GM12891 (cell line): ENCODE measurements at regions not wholly inside any gene's neighbourhood (a gene's known extent, or its start where the extent isn't known, plus 50 kb on each side); places are given as distances from the start of the nearest gene placed in this dataset.
"Not testable (repeated sequence)": the region's sequence is repeated elsewhere in the genome, so short reads cannot be mapped to it uniquely, and the experiment has no call there.

Source experiments
- PAX5 ChIP-seq: IDR thresholded peaks from 2 replicates; pipeline ENCODE4 v1.6.1; 2011; ENCODE audit warnings: low read length, moderate library complexity, mild to moderate bottlenecking; ENCODE audit not compliant: insufficient read depth, severe bottlenecking
- POLR2A ChIP-seq: IDR thresholded peaks from 2 replicates; pipeline ENCODE4 v1.6.1; 2011; ENCODE audit warnings: low read depth, low read length, control low read depth
- POLR2AphosphoS5 ChIP-seq: IDR thresholded peaks from 2 replicates; pipeline ENCODE4 v1.6.1; 2011; ENCODE audit warnings: low read depth, low read length, control low read depth
- POU2F2 ChIP-seq: IDR thresholded peaks from 2 replicates; pipeline ENCODE4 v1.6.1; 2011; ENCODE audit warnings: low read depth, mild to moderate bottlenecking, control low read depth, low read length, moderate library complexity
- SPI1 ChIP-seq: IDR thresholded peaks from 2 replicates; pipeline ENCODE4 v1.6.1; 2011; ENCODE audit warnings: low read depth, low read length, control low read depth
- TAF1 ChIP-seq: IDR thresholded peaks from 2 replicates; pipeline ENCODE4 v1.6.1; 2011; ENCODE audit warnings: low read depth, low read length, control low read depth

DNA sequence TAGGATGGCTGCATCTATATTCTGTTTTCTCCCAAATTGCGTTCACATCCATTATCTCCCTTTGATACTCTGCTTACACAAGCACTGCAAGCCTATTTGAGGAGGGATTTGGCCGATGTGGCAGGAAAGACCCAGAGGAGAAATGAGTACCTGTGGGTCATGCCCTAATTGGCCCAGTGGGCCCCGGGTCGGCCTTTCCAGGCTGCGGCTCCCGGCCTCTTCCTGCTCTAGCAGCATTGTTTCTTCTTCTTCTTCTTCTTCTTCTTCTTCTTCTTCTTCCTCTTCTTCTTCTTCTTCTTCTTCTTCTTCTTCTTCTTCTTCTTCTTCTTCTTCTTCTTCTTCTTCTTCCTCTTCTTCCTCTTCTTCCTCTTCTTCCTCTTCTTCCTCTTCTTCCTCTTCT is 275.1 kb downstream of the EN1 start:
- TF ChIP-seq POLR2AphosphoS5, POLR2A, TAF1, PAX5, POU2F2, SPI1: not testable (repeated sequence)
